Astrocyte of the cerebellum (primary cell): ENCODE measurements at regions not wholly inside any gene's neighbourhood (a gene's known extent, or its start where the extent isn't known, plus 50 kb on each side); places are given as distances from the start of the nearest gene placed in this dataset.
A peak's percentile ranks its signal among the peaks of the same experiment; 100 is the strongest.
"Not testable (repeated sequence)": the region's sequence is repeated elsewhere in the genome, so short reads cannot be mapped to it uniquely, and the experiment has no call there.

Experiments used
- DNase-seq: peaks from one replicate; pipeline ENCODE4 v3.0.0-alpha.2; 2011; ENCODE audit warnings: low read depth
- H3K4me3 ChIP-seq: 2 replicates; pipeline ENCODE4 v1.5.1; 2011; ENCODE audit warnings: mild to moderate bottlenecking, low read depth, low read length, moderate library complexity
- in situ Hi-C: cut with HindIII; loops from 2 replicates; pipeline ENCODE4 v1.10.0; 2017; ENCODE audit warnings: low sequenced_read_pairs
- TF ChIP-seq, protein P1 (sequence below): IDR thresholded peaks from 2 replicates; pipeline ENCODE4 v1.5.1; 2012; ENCODE audit warnings: low read length, low read depth, moderate library complexity, mild to moderate bottlenecking; ENCODE audit errors: missing control alignments

- DNase-seq, result no peak
These were observed 333.4 kb downstream of the THBS2 start for GRCh38 chr6:168920289-168920688.

DNA sequence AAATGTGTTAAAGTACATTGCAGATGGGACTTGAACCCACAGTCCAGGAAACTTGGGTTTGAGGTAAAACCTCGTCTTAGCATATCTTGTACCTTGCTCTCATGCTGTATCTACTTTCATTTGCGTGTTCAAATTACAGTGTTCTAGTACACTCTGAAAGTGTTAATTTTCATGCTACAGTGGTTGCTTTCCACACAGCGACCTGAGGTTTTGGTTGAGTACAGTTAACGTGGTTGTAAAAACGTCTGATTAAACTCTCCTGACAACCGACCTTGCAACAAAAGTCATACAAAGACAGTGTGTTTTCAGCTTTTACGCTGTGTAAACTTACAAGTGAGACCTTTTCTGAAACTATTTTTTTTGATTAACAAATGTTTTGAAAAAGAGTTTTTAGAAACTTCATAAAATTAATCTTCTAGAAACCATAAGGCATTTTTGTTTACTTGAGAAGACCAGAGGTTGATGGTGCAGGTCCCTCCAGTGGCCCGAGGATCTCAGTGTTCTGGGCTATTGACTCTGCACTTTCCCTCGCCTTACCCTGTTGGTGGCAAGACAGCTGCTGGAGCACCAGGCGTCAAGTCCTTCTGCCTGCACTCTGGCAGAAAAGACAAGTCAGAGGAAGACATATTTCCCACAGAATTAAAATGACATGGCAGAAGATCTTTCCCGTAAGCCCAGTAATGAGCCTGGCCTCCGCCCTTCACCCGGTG, 334.0 kb downstream of the THBS2 start:
- TF ChIP-seq, protein P1, sequence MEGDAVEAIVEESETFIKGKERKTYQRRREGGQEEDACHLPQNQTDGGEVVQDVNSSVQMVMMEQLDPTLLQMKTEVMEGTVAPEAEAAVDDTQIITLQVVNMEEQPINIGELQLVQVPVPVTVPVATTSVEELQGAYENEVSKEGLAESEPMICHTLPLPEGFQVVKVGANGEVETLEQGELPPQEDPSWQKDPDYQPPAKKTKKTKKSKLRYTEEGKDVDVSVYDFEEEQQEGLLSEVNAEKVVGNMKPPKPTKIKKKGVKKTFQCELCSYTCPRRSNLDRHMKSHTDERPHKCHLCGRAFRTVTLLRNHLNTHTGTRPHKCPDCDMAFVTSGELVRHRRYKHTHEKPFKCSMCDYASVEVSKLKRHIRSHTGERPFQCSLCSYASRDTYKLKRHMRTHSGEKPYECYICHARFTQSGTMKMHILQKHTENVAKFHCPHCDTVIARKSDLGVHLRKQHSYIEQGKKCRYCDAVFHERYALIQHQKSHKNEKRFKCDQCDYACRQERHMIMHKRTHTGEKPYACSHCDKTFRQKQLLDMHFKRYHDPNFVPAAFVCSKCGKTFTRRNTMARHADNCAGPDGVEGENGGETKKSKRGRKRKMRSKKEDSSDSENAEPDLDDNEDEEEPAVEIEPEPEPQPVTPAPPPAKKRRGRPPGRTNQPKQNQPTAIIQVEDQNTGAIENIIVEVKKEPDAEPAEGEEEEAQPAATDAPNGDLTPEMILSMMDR, result no peak
- H3K4me3 ChIP-seq, result no peak overlapping the region
- no peak for DNase-seq
- in situ Hi-C loops, result loop anchor here (5.0 kb wide), 1 partner anchor 38 kb away; no protein-coding TSS in a partner anchor

More at GRCh38 chr6:168920289-168920688, 333.4 kb downstream of the THBS2 start:
- TF ChIP-seq, protein P1, result no peak
- in situ Hi-C loops, result loop anchor here (5.0 kb wide), 1 partner anchor 37 kb away; no protein-coding TSS in a partner anchor
- H3K4me3 ChIP-seq, result no peak overlapping the region

GRCh38 chr6:168916576-168917211, 337.0 kb downstream of the THBS2 start:
- no peak overlapping the region for H3K4me3 ChIP-seq
- in situ Hi-C loops, result no loop called here
- DNase-seq, result peak; percentile 4
- TF ChIP-seq, protein P1, result no peak

DNA sequence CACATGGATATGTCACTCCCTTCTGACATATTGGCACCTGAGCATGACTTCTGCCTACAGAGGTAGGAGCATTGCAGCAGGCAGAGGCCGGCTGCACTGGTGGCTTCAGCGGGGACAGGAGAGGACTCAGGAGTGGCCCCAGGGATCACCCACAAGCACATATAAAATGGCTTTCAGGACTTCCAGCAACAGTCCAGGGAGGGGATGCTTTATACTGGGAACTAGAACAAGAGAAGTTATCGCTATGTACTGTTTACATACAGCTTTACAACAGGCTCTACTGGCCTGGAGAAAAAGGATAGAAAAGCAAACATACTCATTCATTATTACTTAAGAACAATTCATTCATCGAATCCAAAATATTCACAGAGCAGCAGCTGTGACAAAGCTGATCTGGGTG, 337.8 kb downstream of the THBS2 start:
- TF ChIP-seq, protein P1, result no peak
- DNase-seq, result no peak
- in situ Hi-C loops, result no loop called here
- H3K4me3 ChIP-seq, result no peak overlapping the region

DNA sequence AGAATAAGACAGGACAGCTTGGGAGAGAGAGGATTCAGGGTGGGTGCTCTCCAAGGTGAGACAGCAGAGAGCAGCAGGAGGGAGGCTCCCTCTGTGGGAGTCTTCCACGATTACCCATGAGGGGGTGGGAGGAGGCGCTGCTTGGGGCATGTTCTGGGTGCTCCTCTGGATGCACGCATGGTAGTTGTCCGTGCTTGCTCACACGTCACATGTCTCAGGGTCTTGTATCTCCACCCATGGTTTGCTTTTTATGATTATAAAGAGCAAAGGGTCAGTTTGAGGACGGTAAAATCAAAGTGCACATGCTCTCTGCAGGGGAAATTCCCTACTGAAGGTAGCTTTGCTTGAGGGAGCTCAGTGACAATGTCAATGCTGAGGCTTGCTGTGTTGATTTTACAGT, 338.4 kb downstream of the THBS2 start:
- DNase-seq, result no peak
- in situ Hi-C loops, result no loop called here
- TF ChIP-seq, protein P1, result no peak
- no peak overlapping the region for H3K4me3 ChIP-seq

DNA sequence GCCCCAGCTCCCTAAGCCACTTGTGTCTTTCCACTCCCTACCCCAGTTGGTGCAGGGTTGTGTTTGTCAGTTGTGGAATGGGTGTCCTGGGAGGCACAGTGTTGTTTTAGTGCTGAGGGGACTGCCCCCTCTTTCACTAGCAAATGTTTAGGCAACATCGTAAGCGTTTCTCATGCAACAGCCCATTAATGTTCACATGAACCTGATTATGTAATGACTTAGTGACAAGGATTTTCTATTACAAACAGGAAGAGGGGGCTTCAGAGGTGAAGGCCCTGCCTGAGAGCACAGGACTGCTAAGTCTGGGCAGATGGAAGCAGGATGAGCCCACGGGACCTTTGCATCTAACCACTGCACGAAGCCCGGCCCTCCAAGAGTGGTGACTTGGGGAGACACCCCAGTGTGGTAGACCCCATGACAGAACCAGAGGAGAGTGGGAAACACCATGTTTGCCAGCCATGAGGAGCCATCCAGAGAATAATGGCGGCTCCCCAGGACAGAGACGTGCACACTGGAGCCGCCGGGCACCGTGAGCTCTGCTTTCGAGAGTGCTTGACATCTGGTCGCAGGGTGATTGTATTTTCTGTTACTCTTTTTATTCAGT, 339.7 kb downstream of the THBS2 start:
- TF ChIP-seq, protein P1, result no peak
- in situ Hi-C loops, result no loop called here
- no peak overlapping the region for H3K4me3 ChIP-seq
- DNase-seq, result no peak

- in situ Hi-C loops, DNase-seq, H3K4me3 ChIP-seq: not testable (repeated sequence)
These were observed 340.3 kb downstream of the THBS2 start for GRCh38 chr6:168913231-168913865.
